Hypothalamus (tissue), 51 donors: ENCODE measurements at regions not wholly inside any gene's neighbourhood (a gene's known extent, or its start where the extent isn't known, plus 50 kb on each side); places are given as distances from the start of the nearest gene placed in this dataset.

Source experiments
- DNase-seq, 51 donors: peaks; one replicate each; lab custom pipeline; 2025; lab: John Stamatoyannopoulos, UW

DNA sequence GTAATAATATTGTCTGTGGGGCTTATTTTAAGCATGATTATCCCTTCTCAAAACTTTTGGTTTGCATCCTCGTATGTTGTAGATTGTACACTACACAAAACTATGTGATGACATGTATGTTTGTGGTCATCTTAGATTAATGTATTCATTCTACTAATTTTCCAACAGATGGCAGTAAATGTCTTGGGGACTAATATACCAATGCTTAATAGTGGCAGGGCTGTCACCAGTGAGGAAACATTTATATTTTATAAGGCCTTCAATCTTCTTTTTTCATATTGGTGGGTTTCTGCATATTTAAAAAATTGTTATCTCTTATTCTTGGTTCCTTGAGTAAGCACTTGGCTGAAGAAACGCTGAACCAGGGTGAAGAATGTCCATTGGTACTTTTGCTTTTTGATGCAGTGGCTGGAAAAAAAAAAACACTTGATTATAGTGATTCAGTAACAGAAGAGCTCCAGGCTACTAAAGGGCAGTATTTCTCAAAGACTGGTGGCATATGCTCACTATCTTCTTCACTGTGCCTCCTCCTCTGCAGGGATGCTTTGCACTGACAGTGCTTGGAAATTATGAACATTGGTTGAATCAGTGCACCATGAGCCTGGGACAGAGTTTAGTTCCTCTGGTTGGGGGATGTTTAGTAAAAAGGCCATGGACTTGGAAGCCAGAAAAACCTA, 530.3 kb downstream of the RASEF start:
- DNase-seq = no peak

DNA sequence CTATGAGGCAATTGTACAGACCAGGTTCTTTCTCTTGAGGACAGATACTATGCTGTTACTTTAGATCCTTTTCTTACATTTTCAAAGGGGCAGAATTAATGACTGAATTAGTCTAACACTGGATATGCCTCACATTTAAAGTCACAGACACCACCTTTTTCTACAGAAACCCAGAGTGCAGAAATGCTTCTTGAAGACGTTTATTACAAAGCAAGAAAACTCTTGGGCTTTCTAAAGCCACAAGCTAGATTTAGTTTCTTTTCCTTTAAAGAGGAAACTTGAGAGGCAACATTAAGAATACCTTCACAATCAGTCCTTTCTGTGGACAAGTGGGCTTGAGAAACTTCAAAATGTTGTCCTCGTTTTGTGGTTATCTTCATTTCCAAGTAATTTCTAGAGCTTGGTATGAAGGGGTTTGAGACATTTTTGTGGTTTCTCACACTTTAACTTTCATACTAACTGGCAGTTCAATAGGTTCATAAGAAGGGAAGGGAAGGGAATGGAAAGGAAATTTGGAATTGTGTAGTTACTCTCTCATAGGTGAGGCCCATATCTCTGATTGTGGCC, 527.4 kb downstream of the RASEF start:
- DNase-seq = no peak

DNA sequence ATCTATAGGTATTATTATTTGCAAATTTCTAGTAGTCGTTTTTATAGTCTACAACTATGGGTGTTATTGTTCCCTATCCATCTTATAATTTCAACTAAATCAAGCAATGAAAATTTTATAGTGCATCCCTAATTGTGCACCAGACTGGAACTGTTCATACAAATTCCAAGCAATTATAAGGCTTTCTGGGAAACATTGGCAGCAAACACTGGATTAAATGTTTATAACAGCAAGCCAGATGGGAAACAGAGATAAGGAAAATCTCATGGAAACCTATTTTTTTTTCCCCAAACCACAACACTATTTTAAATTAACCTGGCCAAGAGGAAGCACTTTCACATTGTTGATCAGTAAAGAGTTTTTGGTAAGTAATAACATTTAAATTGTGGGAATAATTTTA, 524.3 kb downstream of the RASEF start:
- DNase-seq = no peak

DNA sequence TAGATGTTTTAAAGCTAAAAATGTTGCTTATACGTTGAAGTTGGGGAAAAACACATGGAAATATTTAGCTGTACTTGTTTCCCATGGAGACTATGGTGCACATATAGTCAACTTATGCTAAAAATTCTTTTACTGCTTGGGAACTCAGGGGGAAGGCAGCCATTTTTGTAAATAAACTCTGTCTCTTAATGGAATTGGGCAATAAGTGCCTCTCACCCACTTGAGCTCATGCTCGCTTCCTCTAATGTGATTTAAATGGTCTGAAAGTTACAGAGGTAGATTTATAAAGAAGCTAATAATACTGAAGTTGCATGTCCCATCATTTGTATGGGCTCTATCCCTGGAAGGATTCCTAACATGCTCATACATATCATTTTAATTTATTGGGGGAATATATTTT, 523.8 kb downstream of the RASEF start:
- no peak for DNase-seq

DNA sequence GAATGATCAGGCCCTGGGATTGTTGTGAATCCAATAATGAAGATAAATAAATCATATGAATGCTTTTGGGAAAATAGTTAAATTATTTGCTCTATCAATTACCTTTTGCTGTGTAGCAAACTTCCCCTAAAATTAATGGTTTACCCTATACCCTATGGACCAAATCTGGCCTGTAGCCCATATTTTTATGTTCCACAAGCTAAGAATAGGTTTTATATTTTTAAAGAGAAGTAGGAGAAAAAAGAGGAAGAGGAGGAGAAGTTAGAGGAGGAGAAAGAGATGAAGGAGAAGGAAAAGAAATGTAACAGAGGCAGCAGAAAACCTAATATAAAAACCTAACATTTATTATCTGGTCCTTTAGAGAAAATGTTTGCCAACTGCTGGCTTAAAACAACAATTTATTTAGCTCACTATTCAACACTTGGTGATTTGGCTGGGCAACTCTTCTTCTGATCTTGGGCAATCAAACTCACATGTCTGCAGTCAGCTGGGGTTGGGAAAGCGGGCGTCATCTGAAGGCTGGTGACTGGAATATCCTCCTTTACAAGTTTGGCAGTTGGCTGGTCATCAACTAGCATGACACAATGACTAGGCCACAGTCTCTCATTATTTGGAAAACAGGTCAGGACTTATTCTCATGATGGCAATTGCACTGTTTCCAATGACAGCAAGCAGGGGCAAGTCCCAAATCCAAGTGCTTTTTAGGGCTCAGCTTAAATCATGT, 522.9 kb downstream of the RASEF start:
- no peak for DNase-seq

DNA sequence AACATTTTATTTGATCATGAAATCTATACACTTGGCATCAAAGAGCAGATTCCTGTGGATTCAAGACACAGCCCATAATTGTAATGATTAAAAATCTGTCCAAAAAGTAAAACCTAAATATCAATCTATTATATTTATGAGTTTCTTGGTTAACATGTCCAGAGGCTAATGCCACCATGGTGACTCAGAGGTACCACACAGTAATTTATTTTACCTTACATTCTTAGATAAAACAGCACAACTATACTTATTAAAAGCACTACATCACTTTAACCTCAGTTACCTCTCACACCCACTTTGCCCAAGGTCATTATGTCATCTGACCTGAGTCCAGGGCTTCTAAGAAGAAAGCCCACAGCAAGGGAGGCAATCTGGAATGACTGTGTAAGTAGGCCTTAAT, 519.2 kb downstream of the RASEF start:
- no peak for DNase-seq

DNA sequence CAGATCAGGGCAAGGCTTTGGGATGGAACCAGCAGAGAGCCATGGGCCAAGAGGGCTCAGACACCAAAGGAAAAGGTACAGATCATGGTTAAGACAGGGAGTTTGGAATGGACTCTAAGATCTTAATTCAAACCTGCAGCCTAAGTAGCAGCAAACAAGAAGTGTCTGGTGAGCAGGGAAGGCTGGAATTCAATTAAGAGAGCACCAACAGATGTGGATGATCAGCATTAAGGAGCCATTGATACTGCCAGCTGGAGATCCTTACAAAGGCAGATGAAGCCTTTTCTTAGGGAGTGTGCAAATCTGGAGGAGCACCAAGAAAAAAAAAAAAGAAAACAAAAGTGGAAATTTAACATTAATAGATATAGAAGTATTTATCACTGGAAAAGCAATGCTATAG, 516.8 kb downstream of the RASEF start:
- no peak for DNase-seq

DNA sequence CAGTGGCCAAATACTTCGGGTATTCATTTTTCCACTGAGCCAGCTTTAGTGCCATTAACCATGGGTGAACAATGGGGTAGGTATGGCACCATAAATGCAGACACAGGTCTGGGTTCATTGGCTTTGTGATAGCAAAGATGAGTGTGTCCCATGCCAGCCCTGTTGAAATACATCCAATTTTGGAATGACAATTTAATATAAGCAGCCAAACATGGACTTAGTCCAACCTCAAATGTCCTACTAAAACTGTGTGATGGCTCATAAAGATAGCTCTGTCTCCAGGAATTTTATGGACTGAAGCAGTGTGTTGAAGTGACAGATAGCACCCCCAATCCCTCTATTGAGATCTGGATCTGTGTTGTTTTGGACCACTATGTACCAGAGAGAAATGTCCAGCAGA, 514.9 kb downstream of the RASEF start:
- DNase-seq = no peak

DNA sequence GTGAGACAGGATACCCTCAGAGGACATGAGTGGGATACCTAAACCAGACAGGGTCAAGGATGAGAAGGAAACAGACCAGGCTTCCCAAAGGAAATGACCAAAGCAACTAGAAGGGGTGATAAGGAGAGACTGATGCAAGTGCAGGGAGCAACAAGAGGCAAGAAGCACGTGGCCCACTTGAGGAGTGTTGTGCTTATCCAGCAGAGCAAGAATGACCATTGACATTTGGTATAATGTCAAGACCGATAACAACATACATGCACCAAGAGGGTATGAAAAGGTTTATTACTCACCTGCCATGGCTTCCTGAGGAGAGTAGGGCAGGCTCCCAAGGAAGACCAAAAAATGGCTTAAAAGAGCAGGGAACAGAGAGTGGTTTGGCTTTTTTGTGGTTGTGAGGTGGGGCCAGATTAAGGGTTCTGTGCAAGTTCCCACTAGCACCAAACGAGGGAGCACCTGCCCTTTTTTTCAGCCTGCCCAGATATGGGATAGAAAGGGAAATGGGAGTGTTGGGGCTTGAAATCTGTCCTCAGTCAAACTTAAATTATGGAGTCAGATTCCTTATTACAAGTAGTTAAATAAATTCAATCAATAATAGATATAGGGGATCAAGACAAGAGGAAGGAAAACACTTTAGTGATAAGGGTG, 513.6 kb downstream of the RASEF start:
- no peak for DNase-seq

DNA sequence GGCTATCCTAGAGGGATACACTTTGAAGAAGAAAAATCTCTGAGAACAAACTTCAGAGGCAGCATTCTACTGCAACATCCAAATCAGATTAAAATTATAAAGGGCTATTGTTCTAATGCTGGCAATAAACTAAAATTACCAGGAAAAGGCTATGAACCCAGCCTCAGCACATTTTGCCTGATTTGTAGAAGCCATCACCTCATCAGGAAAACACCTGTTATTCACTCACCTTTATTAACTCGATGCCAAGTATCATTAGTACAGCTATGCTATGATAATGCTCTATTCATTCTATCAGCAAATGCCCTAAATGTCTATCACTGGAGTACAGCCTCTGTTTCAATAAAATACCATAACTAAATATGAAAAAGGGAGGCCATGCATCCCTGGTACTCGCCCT, 510.2 kb downstream of the RASEF start:
- no peak for DNase-seq

DNA sequence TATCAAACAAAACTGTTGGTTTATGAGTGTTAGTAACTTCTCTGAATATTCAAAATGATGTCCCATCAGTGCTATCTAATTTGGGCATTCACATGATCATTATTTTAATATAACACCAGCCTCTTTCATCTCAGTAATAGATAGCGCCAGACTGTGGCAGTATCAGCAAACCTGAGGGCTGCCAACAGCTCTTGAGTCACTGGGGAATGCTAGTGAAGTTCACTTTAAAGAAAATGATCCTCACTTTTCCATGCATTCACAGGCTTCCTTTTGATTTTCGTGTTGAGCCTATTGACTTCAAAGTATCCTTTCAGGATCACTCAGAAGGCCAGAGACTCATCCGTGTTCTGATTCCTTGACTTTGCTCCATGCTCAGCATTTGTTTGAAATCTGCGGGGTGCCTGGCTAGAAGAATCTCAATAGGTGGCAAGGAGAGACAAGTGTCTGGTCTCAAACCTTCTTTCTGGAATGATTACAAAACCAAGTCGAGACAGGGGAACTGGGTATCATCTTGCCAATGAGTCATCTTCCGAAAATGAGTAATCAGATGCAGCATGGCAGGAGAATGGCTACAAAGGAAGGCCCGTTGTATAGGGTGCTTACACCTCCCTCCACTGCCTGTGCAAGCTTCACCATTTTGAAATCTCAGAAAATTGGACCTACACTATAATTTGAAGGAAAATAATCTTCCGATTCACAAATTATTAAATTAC, 509.1 kb downstream of the RASEF start:
- no peak for DNase-seq

DNA sequence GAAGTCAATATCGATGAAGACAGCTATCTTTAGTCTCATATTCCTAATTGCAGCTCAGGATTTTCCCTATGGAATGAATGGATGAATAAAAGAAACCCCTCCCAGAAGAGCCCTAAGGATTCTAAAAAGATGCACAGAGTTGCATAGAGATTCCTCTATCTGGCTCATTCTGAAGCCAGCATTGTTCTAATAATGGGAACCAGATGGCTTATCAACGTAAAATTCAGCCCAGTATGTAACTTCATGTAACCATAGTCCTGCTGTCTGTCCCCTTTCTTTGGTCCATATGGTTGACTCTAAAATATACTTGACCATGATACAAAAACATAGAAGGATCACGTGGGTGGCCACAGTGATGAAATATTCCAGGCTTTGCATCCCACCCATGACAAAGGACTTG, 508.6 kb downstream of the RASEF start:
- DNase-seq = no peak

DNA sequence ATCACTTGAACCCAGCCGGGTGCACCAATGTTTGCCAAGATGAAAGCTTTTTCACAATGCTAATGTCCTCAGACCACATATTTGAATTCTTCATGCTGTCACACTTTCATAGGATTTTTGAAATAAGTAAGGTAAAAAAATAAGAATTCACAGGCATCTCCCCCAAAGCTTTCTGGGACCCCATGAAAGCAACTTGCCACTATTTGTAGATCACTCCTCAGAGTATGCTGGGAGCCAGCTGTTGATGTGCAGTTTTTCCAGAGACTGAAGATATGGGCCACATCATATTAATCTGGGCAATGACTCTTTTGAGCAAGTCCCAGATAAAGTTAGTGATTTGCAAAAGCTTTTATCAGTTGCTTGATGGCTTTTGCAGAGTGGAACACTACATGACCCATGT, 507.9 kb downstream of the RASEF start:
- no peak for DNase-seq

DNA sequence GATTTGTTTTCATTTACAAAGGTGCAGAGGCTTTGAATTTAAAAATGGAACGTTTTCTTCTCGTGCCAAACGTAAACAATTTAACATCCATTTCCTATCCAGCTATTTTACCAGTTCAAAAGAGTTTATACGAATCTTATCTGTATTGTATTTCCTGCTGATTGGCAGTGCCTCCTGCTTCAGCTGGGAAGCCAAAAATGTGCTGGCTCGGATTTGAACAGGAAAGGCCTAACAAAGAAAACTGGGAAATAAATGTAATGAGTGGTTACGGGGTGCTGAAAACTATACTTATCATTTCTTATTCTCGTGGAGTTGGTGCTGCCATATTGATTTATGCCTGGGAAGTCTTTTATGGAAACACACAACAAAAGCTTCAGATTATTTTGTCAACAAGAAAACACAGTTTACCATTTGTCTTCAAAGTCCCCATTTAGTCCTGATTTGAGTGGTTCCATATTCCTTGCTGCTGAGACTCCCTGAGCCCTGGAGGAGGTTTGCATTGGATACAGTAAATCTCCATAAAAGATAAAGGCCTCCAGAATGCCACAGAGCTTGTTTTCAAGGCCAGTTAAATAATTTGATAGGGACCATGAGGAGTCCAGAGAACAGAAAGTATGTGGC, 507.4 kb downstream of the RASEF start:
- DNase-seq = no peak

DNA sequence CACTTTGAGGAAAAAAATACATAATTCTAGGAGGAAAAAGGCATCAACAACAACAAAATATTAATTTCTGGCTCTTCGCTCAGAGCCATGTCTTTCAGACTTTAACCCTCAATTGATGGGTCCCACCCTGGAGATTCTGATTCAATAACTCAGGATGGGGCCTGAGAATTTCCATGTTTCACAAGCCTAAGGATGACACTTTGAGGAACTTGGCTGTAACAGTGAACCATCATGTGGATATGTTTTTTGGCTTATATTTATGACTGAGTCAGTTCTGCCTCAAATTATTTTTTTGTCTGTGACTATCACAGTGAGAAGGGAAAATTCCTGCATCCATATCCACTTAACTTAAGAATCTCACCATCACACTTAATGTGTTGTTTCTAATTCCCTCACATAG, 504.6 kb downstream of the RASEF start:
- DNase-seq = no peak

DNA sequence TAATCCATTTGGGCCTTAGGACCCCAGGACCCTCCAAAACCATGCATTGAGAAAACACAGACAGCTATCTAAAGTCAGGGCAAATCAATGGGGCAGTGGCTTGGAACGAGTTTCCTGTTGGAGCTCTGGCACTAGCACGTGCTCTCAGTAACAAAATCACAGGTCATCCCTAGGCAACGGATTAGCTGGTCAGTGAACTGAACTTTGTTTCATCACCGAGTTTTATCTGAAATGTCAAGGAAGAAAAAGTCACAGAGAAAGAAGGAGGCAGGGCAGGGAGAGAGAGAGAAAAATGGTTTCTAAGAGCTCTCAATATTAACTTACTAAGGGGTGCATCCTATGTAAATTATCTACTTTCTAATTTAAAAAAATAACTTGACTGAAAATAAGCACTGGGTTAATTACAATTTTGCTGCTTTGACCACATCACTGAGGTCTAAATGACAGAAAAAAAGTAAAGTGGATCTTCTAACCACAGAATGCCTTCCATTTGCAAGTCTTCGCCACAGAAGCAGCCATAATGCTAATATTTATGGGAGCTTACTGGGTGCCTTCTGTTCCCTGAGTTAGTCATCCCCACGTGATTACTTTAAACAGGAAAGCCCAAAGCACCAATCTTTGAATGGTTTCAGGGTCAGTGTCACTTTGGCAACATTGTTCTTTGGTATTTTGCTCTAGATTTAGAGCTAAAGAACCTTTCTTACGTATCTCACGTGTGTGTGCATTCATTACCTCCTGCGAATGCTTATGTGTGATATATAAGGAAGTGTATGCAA, 503.9 kb downstream of the RASEF start:
- no peak for DNase-seq

DNA sequence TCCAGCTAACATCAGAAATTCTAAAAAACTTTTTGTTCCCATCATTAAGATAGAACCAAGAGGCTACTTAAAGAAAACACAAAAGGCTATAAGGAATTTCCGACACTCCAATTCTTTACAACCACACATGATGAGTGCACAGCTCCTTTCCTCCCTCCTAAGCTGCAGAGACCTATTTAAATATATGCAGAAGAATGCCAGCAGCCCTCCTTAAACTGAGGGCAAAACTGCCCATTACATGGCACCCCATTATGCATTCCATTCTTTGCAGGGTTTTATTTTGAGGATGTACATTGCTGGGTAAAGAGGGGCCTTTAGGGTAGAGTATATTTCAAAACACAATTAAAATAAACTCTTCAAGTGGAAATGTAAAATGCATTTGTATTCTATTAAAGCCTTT, 502.9 kb downstream of the RASEF start:
- DNase-seq = no peak

DNA sequence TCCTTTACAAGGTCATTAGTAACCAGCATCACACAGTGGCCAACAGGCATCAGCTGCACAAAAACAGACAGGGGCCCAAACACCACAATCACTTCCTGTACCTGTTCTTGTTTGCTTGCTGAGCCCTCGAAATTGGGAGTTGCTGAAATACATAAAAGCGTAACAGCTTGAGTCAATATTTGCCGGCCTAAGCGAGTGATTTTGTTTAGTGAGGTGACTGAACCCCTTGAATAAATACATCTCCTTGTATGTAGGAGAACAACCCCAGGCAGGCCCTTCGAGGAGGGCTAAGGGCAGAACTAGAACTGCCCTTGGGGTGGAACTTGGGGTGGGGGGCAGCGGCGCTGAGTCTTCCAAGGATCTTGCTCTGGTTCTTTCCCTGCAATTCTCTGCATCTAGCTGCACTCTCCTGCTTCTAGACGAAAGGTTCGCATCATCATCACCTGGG, 502.5 kb downstream of the RASEF start:
- no peak for DNase-seq

DNA sequence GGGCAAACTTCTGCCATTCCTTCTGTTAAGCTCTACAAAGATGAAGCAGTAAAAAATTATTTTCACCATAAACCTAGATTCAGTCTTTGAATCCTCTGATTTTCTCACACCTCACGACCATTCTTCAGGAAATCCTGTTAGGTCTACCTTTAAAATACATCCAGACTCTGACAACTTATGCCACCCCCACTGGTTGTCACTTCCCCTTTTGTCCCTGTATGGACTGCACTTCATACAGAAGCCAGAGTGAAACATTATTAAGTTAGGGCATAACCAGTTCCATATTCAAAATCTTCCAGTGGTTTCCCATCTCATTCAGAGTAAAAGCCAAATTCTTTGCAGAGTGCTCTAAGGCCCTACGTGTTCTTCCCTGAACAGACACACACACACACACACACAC, 499.8 kb downstream of the RASEF start:
- no peak for DNase-seq

DNA sequence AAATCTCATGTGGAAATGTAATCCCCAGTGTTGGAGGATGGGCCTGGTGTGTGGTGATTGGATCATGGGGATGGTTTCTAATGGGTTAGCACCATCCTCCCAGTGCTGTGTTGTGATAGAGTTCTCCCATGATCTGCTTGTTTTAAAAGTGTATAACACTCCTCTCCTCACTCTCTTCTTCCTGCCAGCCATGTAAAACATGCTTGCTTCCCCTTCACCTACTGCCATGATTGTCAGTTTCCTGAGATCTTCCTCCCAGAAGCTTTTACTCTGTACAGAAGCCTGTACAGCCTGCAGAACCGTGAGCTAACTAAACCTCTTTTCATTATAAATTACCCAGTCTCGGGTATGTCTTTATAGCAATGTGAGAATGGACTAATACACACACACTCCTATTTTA, 499.1 kb downstream of the RASEF start:
- DNase-seq = no peak
